ENCODE measurements at regions not wholly inside any gene's neighbourhood (a gene's known extent, or its start where the extent isn't known, plus 50 kb on each side); places are given as distances from the start of the nearest gene placed in this dataset.
"Not testable (repeated sequence)": the region's sequence is repeated elsewhere in the genome, so short reads cannot be mapped to it uniquely, and the experiment has no call there.

DNA sequence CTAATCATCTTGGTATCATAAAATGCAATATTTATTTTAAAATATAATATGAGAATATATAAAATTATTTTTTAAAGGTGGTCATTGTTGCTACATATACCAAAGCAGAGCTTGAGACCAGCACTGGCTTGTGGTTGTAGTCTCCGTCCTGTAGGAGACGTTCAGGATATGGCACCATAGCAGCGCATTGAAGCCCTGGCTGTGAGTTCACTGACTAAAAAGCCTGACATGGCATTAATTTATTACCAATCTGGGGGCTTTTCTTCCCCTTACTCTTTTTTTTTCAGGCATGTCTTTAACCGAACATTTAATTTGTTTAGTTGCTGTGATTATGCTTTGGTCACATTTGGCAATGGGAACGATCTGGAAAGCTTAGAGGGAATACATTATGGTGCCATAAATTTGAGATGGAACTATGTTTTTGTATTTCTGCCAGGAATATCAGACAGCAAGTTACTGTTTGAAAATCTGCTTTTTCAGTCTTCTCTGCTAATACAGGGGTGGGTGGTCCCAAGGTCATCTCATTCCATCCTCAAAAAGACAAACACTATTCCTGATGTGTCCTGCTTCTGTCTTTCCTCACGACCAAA, 108.5 kb downstream of the ZIC4 start:
- H3K36me3 ChIP-seq (ENCODE audit: low read depth), result no peaks in the 10 kb centered on the region
- H2AFZ ChIP-seq, result peak overlapping the region; percentile 57
- peak overlapping the region; percentile 54 for H3K4me3 ChIP-seq
- H4K20me1 ChIP-seq (ENCODE audit: insufficient read depth), result no peaks in the 10 kb centered on the region
- H3K79me2 ChIP-seq (ENCODE audit: insufficient read depth), result no peaks in the 10 kb centered on the region
- in situ Hi-C loops (cut with MboI), result no loop called here
- DNase-seq, result peak; percentile 13
- H3F3A ChIP-seq (ENCODE audit: insufficient read depth), result peaks cover 21% of the 10 kb centered on the region
- H3K4me2 ChIP-seq (ENCODE audit: unreplicated experiment), result peak overlapping the region; percentile 64
- no peaks in the 10 kb centered on the region for H3K9me2 ChIP-seq (ENCODE audit: insufficient read depth)
- WGBS, 2 experiments (ENCODE audit: low coverage in 1 of 2, low lambda C conversion rate in 2 of 2, missing lambda C conversion rate in 2 of 2), result 54 to 62% methylated on average over 6 of the region's 6 CpGs
- H3K4me1 ChIP-seq (ENCODE audit: insufficient read depth), result peaks cover 21% of the 10 kb centered on the region
- H3K9ac ChIP-seq, result peak overlapping the region; percentile 71
- no peaks in the 10 kb centered on the region for H3K27me3 ChIP-seq (replicated peaks; ENCODE audit: insufficient read depth)
- H3K9me3 ChIP-seq (ENCODE audit: low read depth), result no peaks in the 10 kb centered on the region
- peak overlapping the region; percentile 92 for H3K27ac ChIP-seq
- TF ChIP-seq EZH2phosphoT487 (IDR thresholded peaks at IDR 0.05; ENCODE audit: insufficient read depth, low read depth), result no peak
- TF ChIP-seq EZH2 (IDR thresholded peaks at IDR 0.05; ENCODE audit: insufficient read depth, poor library complexity, severe bottlenecking), result no peak

DNA sequence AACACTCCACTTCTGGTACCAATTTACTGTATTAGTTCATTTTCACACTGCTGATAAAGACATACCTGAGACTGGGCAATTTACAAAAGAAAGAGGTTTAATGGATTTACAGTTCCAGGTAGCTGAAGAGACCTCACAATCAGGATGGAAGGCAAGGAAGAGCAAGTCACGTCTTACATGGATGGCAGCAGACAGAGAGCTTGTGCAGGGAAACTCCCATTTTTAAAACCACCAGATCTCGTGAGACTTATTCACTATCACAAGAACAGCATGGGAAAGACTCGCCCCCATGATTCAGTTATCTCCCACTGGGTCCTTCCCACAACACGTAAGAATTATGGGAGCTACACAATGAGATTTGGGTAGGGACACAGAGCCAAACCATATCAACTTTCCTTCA, 119.0 kb downstream of the ZIC4 start:
- H3K4me2 ChIP-seq (ENCODE audit: unreplicated experiment); H4K20me1 ChIP-seq (ENCODE audit: insufficient read depth); H2AFZ ChIP-seq; H3K9me3 ChIP-seq (ENCODE audit: low read depth); H3K36me3 ChIP-seq (ENCODE audit: low read depth); H3K9ac ChIP-seq; H3K27me3 ChIP-seq (replicated peaks; ENCODE audit: insufficient read depth); H3K4me3 ChIP-seq; H3K4me1 ChIP-seq (ENCODE audit: insufficient read depth); H3K79me2 ChIP-seq (ENCODE audit: insufficient read depth); DNase-seq; H3K27ac ChIP-seq; H3F3A ChIP-seq (ENCODE audit: insufficient read depth); in situ Hi-C loops (cut with MboI); H3K9me2 ChIP-seq (ENCODE audit: insufficient read depth): not testable (repeated sequence)
- 79 to 91% methylated on average over 4 of the region's 4 CpGs for WGBS, 2 experiments (ENCODE audit: low coverage in 1 of 2, low lambda C conversion rate in 2 of 2, missing lambda C conversion rate in 2 of 2)

DNA sequence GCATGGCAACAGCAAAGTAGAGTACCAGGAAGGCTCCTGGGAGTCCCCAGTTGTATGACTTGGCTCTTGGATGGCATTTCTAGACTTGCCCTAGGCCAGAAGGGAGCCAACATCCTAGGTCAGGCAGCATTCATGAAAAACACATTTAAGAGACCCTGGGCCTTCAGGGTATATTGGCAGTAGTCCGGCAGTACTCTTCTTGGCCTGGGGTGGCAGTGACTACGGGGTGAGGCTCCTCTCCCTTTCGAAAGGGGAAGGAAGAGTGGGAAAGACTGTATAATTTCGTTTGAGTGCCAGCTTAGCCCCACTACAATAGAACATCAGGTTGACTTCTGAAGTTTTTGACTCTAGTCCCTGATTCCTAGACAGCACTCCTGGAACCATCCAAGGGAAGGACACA, 136.4 kb downstream of the ZIC4 start:
- no peak overlapping the region for H3K9ac ChIP-seq
- H4K20me1 ChIP-seq (ENCODE audit: insufficient read depth), result no peaks in the 10 kb centered on the region
- no peak for TF ChIP-seq EZH2phosphoT487 (IDR thresholded peaks at IDR 0.05; ENCODE audit: insufficient read depth, low read depth)
- no peak overlapping the region for H3K4me2 ChIP-seq (ENCODE audit: unreplicated experiment)
- H3K27ac ChIP-seq, result no peak overlapping the region
- no peak for DNase-seq
- no peaks in the 10 kb centered on the region for H3K79me2 ChIP-seq (ENCODE audit: insufficient read depth)
- no peaks in the 10 kb centered on the region for H3K27me3 ChIP-seq (replicated peaks; ENCODE audit: insufficient read depth)
- in situ Hi-C loops (cut with MboI), result no loop called here
- H3K36me3 ChIP-seq (ENCODE audit: low read depth), result no peaks in the 10 kb centered on the region
- H3K4me1 ChIP-seq (ENCODE audit: insufficient read depth), result no peaks in the 10 kb centered on the region
- no peak overlapping the region for H2AFZ ChIP-seq
- H3K4me3 ChIP-seq, result no peak overlapping the region
- no peaks in the 10 kb centered on the region for H3F3A ChIP-seq (ENCODE audit: insufficient read depth)
- H3K9me3 ChIP-seq (ENCODE audit: low read depth), result peaks cover 2% of the 10 kb centered on the region
- WGBS, 2 experiments (ENCODE audit: low coverage in 1 of 2, low lambda C conversion rate in 2 of 2, missing lambda C conversion rate in 2 of 2), result 44 to 45% methylated on average over 4 of the region's 4 CpGs
- H3K9me2 ChIP-seq (ENCODE audit: insufficient read depth), result no peaks in the 10 kb centered on the region

DNA sequence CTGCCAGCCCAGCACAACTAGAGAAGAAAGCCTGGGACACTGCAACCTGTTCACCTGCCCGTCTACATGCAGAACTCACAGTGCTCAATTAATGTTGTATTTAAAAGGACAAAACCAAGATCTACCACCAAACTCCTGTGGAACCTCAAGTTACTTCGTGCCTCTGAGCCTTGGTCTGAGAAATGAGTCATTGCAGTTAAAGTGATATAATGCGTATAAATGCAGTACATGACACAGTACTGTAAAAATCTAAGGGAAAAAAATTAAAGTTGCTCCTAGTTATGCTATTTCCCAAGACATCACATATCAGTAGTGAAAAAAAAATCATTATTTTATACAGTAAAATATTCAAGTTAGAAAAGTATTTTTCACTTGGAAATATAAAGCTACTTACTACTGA, 138.9 kb downstream of the ZIC4 start:
- TF ChIP-seq EZH2 (IDR thresholded peaks at IDR 0.05; ENCODE audit: insufficient read depth, poor library complexity, severe bottlenecking), result no peak
- TF ChIP-seq EZH2phosphoT487 (IDR thresholded peaks at IDR 0.05; ENCODE audit: insufficient read depth, low read depth), result no peak
- Histone ChIP-seq H3K79me2 (ENCODE audit: insufficient read depth) (no peaks in the 10 kb centered on the region), H3F3A (ENCODE audit: insufficient read depth) (no peaks in the 10 kb centered on the region), H2AFZ (no peak overlapping the region), H3K36me3 (ENCODE audit: low read depth) (no peaks in the 10 kb centered on the region), H3K4me3 (no peak overlapping the region), H4K20me1 (ENCODE audit: insufficient read depth) (no peaks in the 10 kb centered on the region), H3K27me3 (replicated peaks; ENCODE audit: insufficient read depth) (no peaks in the 10 kb centered on the region), H3K4me1 (ENCODE audit: insufficient read depth) (no peaks in the 10 kb centered on the region), H3K27ac (no peak overlapping the region), H3K9me3 (ENCODE audit: low read depth) (no peaks in the 10 kb centered on the region), H3K9me2 (ENCODE audit: insufficient read depth) (no peaks in the 10 kb centered on the region), H3K4me2 (ENCODE audit: unreplicated experiment) (no peak overlapping the region), H3K9ac (no peak overlapping the region)
- in situ Hi-C loops (cut with MboI), result no loop called here
- 69 to 73% methylated on average over 3 of the region's 3 CpGs for WGBS, 2 experiments (ENCODE audit: low coverage in 1 of 2, low lambda C conversion rate in 2 of 2, missing lambda C conversion rate in 2 of 2)
- DNase-seq, result peak; percentile 52

DNA sequence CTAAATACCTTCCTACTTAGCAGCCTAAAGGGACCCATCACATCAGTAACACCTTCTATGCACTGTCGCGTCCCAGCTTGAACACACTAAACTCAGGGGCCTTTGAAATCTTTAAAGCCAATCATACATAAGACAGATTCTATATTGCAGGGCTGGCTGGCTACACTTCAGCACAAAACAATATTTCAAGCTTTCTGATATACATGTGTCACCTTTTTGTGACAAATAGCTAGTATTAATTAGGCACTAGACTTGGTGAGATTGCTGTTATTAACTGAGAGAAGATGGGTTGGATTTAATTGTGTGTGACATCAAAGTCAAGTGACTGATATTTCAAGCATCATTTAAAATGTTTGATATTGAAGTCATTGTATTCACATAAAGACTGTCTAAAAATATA, 148.4 kb downstream of the ZIC4 start:
- Histone ChIP-seq H3K36me3 (ENCODE audit: low read depth) (no peaks in the 10 kb centered on the region), H3K9me3 (ENCODE audit: low read depth) (no peaks in the 10 kb centered on the region), H3F3A (ENCODE audit: insufficient read depth) (no peaks in the 10 kb centered on the region), H3K9me2 (ENCODE audit: insufficient read depth) (no peaks in the 10 kb centered on the region), H4K20me1 (ENCODE audit: insufficient read depth) (no peaks in the 10 kb centered on the region), H3K9ac (no peak overlapping the region), H3K4me1 (ENCODE audit: insufficient read depth) (no peaks in the 10 kb centered on the region), H3K4me3 (no peak overlapping the region), H2AFZ (no peak overlapping the region), H3K79me2 (ENCODE audit: insufficient read depth) (no peaks in the 10 kb centered on the region), H3K27me3 (replicated peaks; ENCODE audit: insufficient read depth) (no peaks in the 10 kb centered on the region), H3K27ac (no peak overlapping the region), H3K4me2 (ENCODE audit: unreplicated experiment) (no peak overlapping the region)
- TF ChIP-seq EZH2phosphoT487 (IDR thresholded peaks at IDR 0.05; ENCODE audit: insufficient read depth, low read depth) (no peak), EZH2 (IDR thresholded peaks at IDR 0.05; ENCODE audit: insufficient read depth, poor library complexity, severe bottlenecking) (no peak)
- WGBS, 2 experiments (ENCODE audit: low coverage in 1 of 2, low lambda C conversion rate in 2 of 2, missing lambda C conversion rate in 2 of 2), result 69 to 76% methylated on average over 2 of the region's 2 CpGs
- DNase-seq, result no peak
- in situ Hi-C loops (cut with MboI), result no loop called here
